ENCODE measurements at regions not wholly inside any gene's neighbourhood (a gene's known extent, or its start where the extent isn't known, plus 50 kb on each side); places are given as distances from the start of the nearest gene placed in this dataset.

GRCh38 chr15:96896766-96897165 lies 566.3 kb downstream of the NR2F2 start:
- H3K36me3 Mint-ChIP-seq, result no peaks in the 10 kb centered on the region
- no peak overlapping the region for H3K4me3 Mint-ChIP-seq
- H3K27me3 Mint-ChIP-seq (ENCODE audit: low read depth in 3 of 3), result peaks cover 0 to 2% (median 0%) of the 10 kb centered on the region in 3 donors
- DNase-seq, result no peak
- H3K4me1 Mint-ChIP-seq, result no peaks in the 10 kb centered on the region
- H3K9me3 Mint-ChIP-seq, result peaks cover 0 to 6% (median 5%) of the 10 kb centered on the region in 6 donors
- H3K27ac Mint-ChIP-seq, result no peak overlapping the region

GRCh38 chr15:96914081-96914480 lies 583.6 kb downstream of the NR2F2 start:
- no peak overlapping the region for H3K4me3 Mint-ChIP-seq
- DNase-seq, result no peak
- H3K27ac Mint-ChIP-seq, result no peak overlapping the region
- peaks cover 9 to 31% (median 18%) of the 10 kb centered on the region in 6 donors for H3K9me3 Mint-ChIP-seq
- no peaks in the 10 kb centered on the region for H3K36me3 Mint-ChIP-seq
- peaks cover 0 to 2% (median 0%) of the 10 kb centered on the region in 3 donors for H3K27me3 Mint-ChIP-seq (ENCODE audit: low read depth in 3 of 3)
- no peaks in the 10 kb centered on the region for H3K4me1 Mint-ChIP-seq

- Mint-ChIP-seq H3K27me3 (ENCODE audit: low read depth in 3 of 3) (peaks cover 0 to 3% (median 0%) of the 10 kb centered on the region in 3 donors), H3K36me3 (no peaks in the 10 kb centered on the region), H3K27ac (no peak overlapping the region), H3K4me1 (no peaks in the 10 kb centered on the region), H3K9me3 (peaks cover 12 to 31% (median 22%) of the 10 kb centered on the region in 6 donors), H3K4me3 (no peak overlapping the region)
- no peak for DNase-seq
Measured at GRCh38 chr15:96916750-96917149, 586.2 kb downstream of the NR2F2 start.

- DNase-seq, result no peak
- no peak overlapping the region for H3K4me3 Mint-ChIP-seq
Measured at GRCh38 chr15:96924570-96924969, 594.1 kb downstream of the NR2F2 start.

GRCh38 chr15:96947296-96948229 lies 617.1 kb downstream of the NR2F2 start:
- no peak overlapping the region for H3K4me3 Mint-ChIP-seq
- H3K27me3 Mint-ChIP-seq (ENCODE audit: low read depth in 3 of 3), result peaks cover 3 to 14% (median 4%) of the 10 kb centered on the region in 3 donors
- H3K4me1 Mint-ChIP-seq, result no peaks in the 10 kb centered on the region
- no peaks in the 10 kb centered on the region for H3K36me3 Mint-ChIP-seq
- no peak for DNase-seq
- H3K27ac Mint-ChIP-seq, result no peak overlapping the region
- peaks cover 0 to 17% (median 5%) of the 10 kb centered on the region in 6 donors for H3K9me3 Mint-ChIP-seq

More at GRCh38 chr15:96924570-96924969, 594.1 kb downstream of the NR2F2 start:
- H3K27ac Mint-ChIP-seq, result no peak overlapping the region
- H3K36me3 Mint-ChIP-seq, result no peaks in the 10 kb centered on the region
- H3K4me1 Mint-ChIP-seq, result no peaks in the 10 kb centered on the region
- peaks cover 2 to 19% (median 6%) of the 10 kb centered on the region in 6 donors for H3K9me3 Mint-ChIP-seq
- H3K27me3 Mint-ChIP-seq (ENCODE audit: low read depth in 3 of 3), result peaks cover 0 to 2% (median 0%) of the 10 kb centered on the region in 3 donors

- no peaks in the 10 kb centered on the region for H3K36me3 Mint-ChIP-seq
- H3K4me1 Mint-ChIP-seq, result no peaks in the 10 kb centered on the region
- H3K27me3 Mint-ChIP-seq (ENCODE audit: low read depth in 3 of 3), result peaks cover 1 to 14% (median 4%) of the 10 kb centered on the region in 3 donors
- no peak overlapping the region for H3K27ac Mint-ChIP-seq
- H3K4me3 Mint-ChIP-seq, result no peak overlapping the region
- H3K9me3 Mint-ChIP-seq, result peaks cover 0 to 17% (median 5%) of the 10 kb centered on the region in 6 donors
- no peak for DNase-seq
Measured at GRCh38 chr15:96948981-96949380, 618.5 kb downstream of the NR2F2 start.

- H3K9me3 Mint-ChIP-seq, result peaks cover 0 to 10% (median 2%) of the 10 kb centered on the region in 6 donors
- peaks cover 0 to 4% (median 0%) of the 10 kb centered on the region in 3 donors for H3K27me3 Mint-ChIP-seq (ENCODE audit: low read depth in 3 of 3)
- no peak overlapping the region for H3K4me3 Mint-ChIP-seq
- no peaks in the 10 kb centered on the region for H3K4me1 Mint-ChIP-seq
- no peaks in the 10 kb centered on the region for H3K36me3 Mint-ChIP-seq
- H3K27ac Mint-ChIP-seq, result no peak overlapping the region
- no peak for DNase-seq
Measured at GRCh38 chr15:96958721-96959120, 628.2 kb downstream of the NR2F2 start.

GRCh38 chr15:96959501-96959900 lies 629.0 kb downstream of the NR2F2 start:
- Mint-ChIP-seq H3K9me3 (peaks cover 0 to 17% (median under 1%) of the 10 kb centered on the region in 6 donors), H3K4me3 (no peak overlapping the region), H3K27ac (no peak overlapping the region), H3K4me1 (no peaks in the 10 kb centered on the region), H3K27me3 (ENCODE audit: low read depth in 3 of 3) (peaks cover 0 to 4% (median 2%) of the 10 kb centered on the region in 3 donors), H3K36me3 (no peaks in the 10 kb centered on the region)
- no peak for DNase-seq

GRCh38 chr15:96960711-96961480 lies 630.4 kb downstream of the NR2F2 start:
- peaks cover 0 to 4% (median 2%) of the 10 kb centered on the region in 3 donors for H3K27me3 Mint-ChIP-seq (ENCODE audit: low read depth in 3 of 3)
- H3K4me1 Mint-ChIP-seq, result no peaks in the 10 kb centered on the region
- DNase-seq, result no peak
- peaks cover 0 to 21% (median under 1%) of the 10 kb centered on the region in 6 donors for H3K9me3 Mint-ChIP-seq
- H3K4me3 Mint-ChIP-seq, result no peak overlapping the region
- no peak overlapping the region for H3K27ac Mint-ChIP-seq
- H3K36me3 Mint-ChIP-seq, result no peaks in the 10 kb centered on the region

GRCh38 chr15:96966554-96966953 lies 636.1 kb downstream of the NR2F2 start:
- no peaks in the 10 kb centered on the region for H3K4me1 Mint-ChIP-seq
- peaks cover 0 to 7% (median 2%) of the 10 kb centered on the region in 3 donors for H3K27me3 Mint-ChIP-seq (ENCODE audit: low read depth in 3 of 3)
- DNase-seq, result no peak
- H3K9me3 Mint-ChIP-seq, result peaks cover 0 to 17% (median 4%) of the 10 kb centered on the region in 6 donors
- no peaks in the 10 kb centered on the region for H3K36me3 Mint-ChIP-seq
- H3K27ac Mint-ChIP-seq, result no peak overlapping the region
- no peak overlapping the region for H3K4me3 Mint-ChIP-seq

GRCh38 chr15:96969732-96970710 lies 639.5 kb downstream of the NR2F2 start:
- Mint-ChIP-seq H3K36me3 (no peaks in the 10 kb centered on the region), H3K9me3 (peaks cover 0 to 13% (median 1%) of the 10 kb centered on the region in 6 donors)

GRCh38 chr15:96972201-96972600 lies 641.7 kb downstream of the NR2F2 start:
- no peaks in the 10 kb centered on the region for H3K36me3 Mint-ChIP-seq
- no peak for DNase-seq
- H3K9me3 Mint-ChIP-seq, result peaks cover 0 to 13% (median 3%) of the 10 kb centered on the region in 6 donors
- H3K4me1 Mint-ChIP-seq, result no peaks in the 10 kb centered on the region
- no peak overlapping the region for H3K4me3 Mint-ChIP-seq
- no peak overlapping the region for H3K27ac Mint-ChIP-seq
- peaks cover 0 to 5% (median 0%) of the 10 kb centered on the region in 3 donors for H3K27me3 Mint-ChIP-seq (ENCODE audit: low read depth in 3 of 3)

More at GRCh38 chr15:96969732-96970710, 639.5 kb downstream of the NR2F2 start:
- peaks cover 0 to 5% (median 0%) of the 10 kb centered on the region in 3 donors for H3K27me3 Mint-ChIP-seq (ENCODE audit: low read depth in 3 of 3)
- H3K27ac Mint-ChIP-seq, result no peak overlapping the region
- no peak for DNase-seq
- H3K4me1 Mint-ChIP-seq, result no peaks in the 10 kb centered on the region
- no peak overlapping the region for H3K4me3 Mint-ChIP-seq

GRCh38 chr15:96974761-96975160 lies 644.3 kb downstream of the NR2F2 start:
- no peak overlapping the region for H3K4me3 Mint-ChIP-seq
- no peaks in the 10 kb centered on the region for H3K4me1 Mint-ChIP-seq
- H3K36me3 Mint-ChIP-seq, result no peaks in the 10 kb centered on the region
- H3K9me3 Mint-ChIP-seq, result peaks cover 0 to 9% (median 1%) of the 10 kb centered on the region in 6 donors
- DNase-seq, result no peak
- H3K27ac Mint-ChIP-seq, result no peak overlapping the region
- no peaks in the 10 kb centered on the region for H3K27me3 Mint-ChIP-seq (ENCODE audit: low read depth in 3 of 3)

Measured in immature natural killer cell (primary cell).